Activated naive CD8-positive, alpha-beta T cell treated with anti-CD3 and anti-CD28 coated beads, Interleukin-2, amount 50 U/mL, for 16 hours (primary cell): ENCODE measurements at regions not wholly inside any gene's neighbourhood (a gene's known extent, or its start where the extent isn't known, plus 50 kb on each side); places are given as distances from the start of the nearest gene placed in this dataset.
"Not testable (repeated sequence)": the region's sequence is repeated elsewhere in the genome, so short reads cannot be mapped to it uniquely, and the experiment has no call there.

Experiments used
- DNase-seq: peaks from one replicate; pipeline ENCODE4 v3.0.0-alpha.2; 2020; ENCODE audit warnings: low read depth, low spot score

DNA sequence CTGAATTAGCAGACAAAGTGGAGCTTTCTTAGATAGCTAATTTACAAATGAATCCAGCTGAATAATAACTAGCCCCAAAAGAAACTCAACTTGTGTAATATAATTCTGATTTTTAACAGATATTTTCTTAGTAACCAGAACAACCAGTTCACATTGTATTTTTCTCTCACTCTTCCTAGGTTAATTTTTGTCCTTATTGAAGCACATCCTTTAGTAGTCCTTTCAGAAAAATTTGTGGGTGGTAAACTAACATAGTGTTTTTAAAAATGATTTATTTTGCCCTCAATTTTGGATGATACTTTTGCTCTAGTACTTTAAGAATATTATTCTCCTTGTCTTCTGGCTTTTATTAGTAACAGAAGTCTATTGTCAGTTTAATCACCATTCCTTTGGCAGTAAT is 190.6 kb upstream of the SLC39A10 start:
- DNase-seq = no peak

- no peak for DNase-seq
Observed at GRCh38 chr2:195461010-195461409, 196.0 kb upstream of the SLC39A10 start.

DNA sequence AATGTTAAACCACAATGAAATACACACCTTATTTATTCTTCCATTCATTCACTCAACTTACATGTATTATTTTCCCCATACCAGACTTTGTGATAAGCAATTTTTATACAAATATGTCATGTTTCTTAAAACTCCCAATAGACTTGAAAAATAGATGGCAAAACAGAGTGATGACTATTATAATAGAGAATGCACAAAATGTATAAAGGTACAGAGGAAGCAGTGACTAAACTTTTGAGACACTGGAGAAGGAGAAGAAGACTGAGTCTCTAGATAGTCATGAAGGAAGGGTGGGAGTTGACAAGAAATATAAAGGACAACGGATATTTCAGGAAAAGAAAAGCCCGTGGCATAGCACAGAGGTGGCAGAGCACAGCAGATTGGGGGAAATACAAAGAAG is 198.1 kb upstream of the SLC39A10 start:
- DNase-seq = no peak

DNA sequence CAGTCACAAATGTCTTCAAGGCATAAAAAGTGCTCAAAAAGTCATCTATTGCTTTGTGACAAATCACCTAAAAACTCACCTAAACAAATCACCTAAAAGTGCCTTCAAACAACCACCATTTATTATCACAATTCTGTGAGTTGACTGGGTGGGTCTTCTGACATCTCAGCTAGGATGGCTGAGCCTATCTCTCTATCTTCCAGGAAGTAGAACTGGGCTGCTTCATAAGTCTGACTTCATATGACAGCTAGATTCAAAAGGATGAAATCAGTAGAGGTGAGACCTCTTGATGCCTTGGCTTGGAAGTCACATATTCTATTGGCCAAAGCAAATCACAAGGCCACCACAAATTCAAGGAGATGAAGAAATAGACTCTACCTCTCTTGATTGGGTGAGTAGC is 199.2 kb upstream of the SLC39A10 start:
- DNase-seq = no peak

DNA sequence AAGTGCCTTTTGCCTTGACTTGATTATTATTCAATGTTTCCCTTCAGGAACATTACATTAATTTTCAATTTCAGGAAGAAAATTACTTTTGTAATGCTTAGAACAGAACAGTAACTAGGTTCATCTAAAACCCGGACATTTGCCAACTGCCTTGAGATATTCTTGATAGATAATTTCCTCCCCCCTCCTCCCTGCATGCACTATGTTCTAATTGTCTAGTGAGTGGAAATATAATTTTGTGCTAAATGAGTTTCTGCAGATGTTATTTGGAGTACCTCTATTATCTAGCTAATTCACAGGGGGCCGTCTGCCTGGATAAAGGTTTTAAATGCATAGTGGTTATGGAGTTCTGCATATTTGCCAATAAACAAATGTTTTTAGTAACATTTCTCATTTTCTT is 200.3 kb upstream of the SLC39A10 start:
- DNase-seq = no peak

DNA sequence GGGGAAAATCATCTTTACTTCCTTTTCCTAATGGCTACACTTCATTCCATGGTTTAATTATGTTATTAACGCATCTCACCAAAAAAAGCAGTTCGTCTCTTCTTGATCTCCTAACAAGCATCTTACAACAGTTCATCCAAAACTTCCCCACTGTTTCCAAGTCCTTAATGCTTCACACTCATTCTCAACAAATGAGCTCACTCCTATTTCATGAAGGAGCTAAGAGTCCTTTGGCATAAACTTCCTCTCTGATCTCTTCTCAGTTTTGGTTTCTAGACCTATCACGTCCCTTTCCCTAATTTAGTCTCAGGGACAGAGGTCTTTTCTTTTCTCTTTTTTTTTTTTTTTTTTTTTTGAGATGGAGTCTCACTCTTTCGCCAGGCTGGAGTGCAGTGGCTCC is 205.9 kb upstream of the SLC39A10 start:
- DNase-seq = no peak

DNA sequence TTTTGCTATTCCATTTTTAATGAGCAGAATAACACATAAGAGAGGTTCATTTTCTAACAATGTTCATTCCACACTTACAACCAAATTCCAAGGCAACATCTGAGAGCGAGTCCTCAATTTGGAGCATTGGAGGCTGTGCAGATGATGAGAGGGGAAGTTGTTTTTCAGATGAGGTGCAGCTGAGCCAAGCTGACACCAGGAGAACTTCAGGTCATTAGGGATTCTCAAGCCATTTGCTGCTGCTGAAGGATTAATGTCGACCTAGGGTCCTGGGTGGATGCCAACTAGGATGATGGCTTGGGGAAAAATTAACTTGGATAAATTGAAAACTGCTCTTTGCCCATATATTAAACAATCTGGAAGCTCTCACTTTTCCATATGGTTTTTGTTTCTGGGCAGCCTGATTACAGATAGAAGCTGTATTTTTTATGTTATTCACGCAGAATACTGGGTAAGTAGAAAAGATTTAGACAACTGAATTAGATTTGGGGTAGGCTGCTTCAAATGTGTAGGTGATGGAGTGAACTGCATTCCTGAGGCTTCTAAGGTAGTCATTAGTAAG is 206.4 kb upstream of the SLC39A10 start:
- no peak for DNase-seq

DNA sequence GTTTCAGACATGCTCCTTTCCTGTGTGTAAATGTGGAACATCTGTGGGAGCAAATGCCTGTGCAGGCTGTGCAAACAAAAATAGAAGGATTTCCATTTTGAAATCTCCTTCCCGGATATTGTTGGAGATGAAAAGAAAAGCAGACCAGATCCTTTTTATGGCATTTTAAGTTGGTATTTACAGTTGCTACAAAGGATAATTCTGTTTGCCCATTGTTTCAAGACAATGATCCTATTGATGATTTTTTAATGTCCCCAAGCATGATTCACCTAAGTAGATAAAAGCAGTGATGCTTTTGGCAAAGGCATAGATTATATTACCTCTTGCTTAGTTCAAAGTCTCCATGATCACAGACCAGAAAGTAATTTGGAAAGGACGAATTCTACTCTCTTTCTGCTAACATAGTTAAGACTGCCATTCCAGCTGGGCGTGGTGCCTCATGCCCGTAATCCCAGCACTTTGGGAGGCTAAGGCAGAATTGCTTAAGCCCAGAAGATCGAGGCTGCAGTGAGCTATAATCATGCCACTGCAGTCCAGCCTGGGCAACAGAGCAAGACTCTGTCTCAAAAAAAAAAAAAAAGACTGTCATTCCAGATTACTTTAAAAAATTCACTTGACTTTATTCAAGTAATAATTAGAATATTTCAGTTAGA is 209.6 kb upstream of the SLC39A10 start:
- no peak for DNase-seq

- DNase-seq = no peak
Observed at GRCh38 chr2:195445639-195446038, 211.4 kb upstream of the SLC39A10 start.

DNA sequence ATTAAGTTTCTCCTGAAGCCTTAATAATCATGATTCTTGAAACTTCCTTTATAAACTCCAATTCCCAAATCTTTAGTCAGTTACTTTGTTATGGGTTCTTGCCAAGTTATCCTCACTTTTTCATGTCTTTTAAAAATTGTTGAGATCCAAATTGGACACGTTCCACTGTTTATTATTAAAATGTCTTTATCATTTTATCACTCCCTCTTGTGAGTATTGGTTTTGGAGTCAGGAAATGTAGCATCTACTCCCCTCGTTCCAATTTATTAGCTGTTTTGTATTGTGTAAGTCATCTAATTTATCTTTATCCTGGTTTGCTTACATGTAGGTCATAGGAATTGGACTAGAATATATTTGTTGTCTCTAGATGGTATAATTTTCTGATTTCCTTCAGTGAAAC is 213.1 kb upstream of the SLC39A10 start:
- DNase-seq = no peak

DNA sequence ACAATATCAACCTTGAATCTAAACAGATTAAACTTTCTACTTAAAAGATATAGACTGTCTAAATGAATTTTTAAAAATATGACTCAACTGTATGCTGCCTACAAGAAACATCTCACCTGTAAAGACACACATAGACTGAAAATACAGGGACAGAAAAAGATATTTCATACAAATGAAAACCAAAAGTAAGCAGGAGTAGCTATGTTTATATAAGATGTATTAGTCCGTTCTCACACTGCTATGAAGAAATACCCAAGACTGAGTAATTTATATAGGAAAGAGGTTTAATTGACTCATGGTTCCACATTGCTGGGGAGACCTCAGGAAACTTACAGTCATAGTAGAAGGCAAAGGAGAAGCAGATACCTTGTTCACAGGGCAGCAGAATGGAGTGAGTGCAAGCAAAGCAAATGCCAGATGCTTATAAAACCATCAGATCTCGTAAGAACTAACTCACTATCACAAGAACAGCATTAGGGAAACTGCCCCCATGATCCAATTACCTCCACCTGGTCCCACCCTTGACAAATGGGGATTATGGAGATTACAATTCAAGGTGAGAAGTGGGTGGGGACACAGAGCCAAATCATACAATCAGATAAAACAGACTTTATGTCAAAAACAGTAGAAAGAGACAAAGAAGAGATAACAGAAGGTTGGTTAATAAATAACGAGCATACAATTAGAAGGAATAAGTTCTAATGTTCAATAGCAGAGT is 214.4 kb upstream of the SLC39A10 start:
- DNase-seq = no peak

- DNase-seq = no peak
Observed at GRCh38 chr2:195438692-195439091, 218.3 kb upstream of the SLC39A10 start.

GRCh38 chr2:195437521-195437920 is 219.5 kb upstream of the SLC39A10 start:
- no peak for DNase-seq

- DNase-seq = no peak
Observed at GRCh38 chr2:195434346-195434745, 222.7 kb upstream of the SLC39A10 start.

DNA sequence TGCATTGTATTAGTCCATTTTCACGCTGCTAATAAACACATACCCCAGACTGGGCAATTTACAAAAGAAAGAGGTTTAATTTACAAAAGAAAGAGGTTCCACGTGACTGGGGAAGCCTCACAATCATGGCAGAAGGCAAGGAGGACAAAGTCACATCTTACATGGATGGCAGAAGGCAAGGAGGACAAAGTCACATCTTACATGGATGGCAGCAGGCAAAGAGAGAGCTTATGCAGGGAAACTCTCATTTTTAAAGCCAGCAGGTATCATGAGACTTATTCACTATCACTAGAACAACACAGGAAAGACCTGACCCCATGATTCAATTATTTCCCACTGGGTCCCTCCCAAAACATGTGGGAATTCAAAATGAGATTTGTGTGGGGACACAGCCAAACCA is 223.3 kb upstream of the SLC39A10 start:
- not testable (repeated sequence) for DNase-seq

GRCh38 chr2:195428673-195429072 is 228.4 kb upstream of the SLC39A10 start:
- no peak for DNase-seq

DNA sequence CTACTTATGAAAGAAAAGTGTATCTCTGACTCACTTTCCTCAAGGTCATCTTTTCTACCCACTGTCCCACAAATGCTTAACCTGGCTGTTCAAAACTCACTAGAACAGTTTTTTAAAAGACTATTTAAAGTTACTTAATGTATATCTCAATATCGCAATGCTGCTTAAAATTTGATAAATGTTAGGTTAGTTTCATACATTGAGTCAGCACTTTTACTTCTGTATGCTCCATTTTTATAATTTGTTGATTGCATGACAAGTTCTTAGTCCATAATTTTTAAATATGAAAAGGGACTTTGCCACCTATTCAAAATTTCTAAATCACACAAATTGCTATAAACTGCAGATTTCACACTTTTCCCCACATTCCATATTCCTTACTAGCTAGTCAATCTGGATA is 231.7 kb upstream of the SLC39A10 start:
- DNase-seq = no peak

DNA sequence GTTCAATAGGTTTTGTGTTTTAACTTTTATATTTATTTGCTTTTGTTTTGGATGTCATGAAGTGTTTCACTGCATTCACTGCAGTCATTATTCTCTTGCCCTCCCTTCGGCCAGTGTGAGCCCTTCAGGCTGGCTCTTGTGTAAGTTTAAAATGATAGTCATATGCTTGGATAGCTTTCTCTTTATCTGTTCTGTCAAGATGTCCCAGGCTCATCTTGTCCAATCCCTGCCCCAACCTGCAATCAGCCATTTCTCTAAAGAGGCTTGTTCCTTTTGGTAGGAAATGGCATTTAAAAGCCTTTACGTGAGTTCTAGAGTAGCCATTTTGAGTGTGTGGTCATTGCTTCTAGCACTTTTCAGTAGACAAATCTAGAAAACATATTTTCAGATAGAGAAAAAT is 238.0 kb upstream of the SLC39A10 start:
- no peak for DNase-seq

GRCh38 chr2:195414537-195415100 is 242.4 kb upstream of the SLC39A10 start:
- DNase-seq = no peak

DNA sequence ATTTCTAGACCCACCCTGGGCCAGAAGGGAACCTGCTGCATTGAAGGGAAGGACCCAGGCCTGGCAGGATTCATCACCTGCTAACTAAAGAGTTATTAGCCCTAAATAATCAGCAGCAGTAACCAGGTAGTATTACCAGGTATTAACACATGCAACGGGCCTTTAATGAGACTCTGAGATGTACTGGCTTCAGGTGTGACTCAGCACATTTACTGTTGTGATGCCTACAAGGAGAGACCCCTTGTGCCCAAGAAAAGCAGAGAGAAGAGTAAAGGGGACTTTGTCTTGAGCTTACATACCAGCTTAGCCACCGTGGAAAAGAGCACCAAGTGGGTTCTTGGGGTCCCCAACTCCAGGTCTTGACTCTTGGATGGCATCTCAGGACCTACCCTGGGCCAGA is 243.1 kb upstream of the SLC39A10 start:
- no peak for DNase-seq

DNA sequence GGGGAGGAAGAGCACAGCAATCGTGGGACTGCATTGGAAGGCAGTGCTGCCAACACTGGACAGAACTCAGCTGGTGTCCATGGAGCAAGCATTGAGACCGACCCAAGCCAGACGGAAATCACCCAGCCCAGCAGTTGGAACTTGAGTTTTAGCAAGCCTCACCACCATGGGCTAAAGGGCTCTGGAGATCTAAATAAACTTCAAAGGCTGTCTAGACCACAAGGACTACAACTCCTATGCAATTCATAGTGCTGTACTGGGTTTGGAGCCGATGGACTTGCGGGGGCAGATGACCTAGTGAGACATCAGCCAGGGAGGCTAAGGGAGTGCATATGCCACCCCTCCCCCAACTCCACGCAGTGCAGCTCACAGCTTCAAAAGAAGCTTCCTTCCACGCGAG is 243.6 kb upstream of the SLC39A10 start:
- no peak for DNase-seq

GRCh38 chr2:195411219-195411687 is 245.8 kb upstream of the SLC39A10 start:
- DNase-seq = no peak
